Lower leg skin (tissue), 4 donors: ENCODE measurements at regions not wholly inside any gene's neighbourhood (a gene's known extent, or its start where the extent isn't known, plus 50 kb on each side); places are given as distances from the start of the nearest gene placed in this dataset.

Experiments
- DNase-seq, 2 donors: peaks; one replicate each; pipeline ENCODE4 v3.0.0-alpha.2; 2019; ENCODE audit warnings: low spot score in 2 of 2
- H3K4me3 ChIP-seq: fragments of 200-600 bp; sonication (generic); 2 replicates; pipeline ENCODE4 v1.5.1; 2017; ENCODE audit warnings: mild to moderate bottlenecking, low read depth; ENCODE audit not compliant: poor library complexity, severe bottlenecking
- CTCF ChIP-seq, 3 donors: fragments of 450-650 bp; IDR thresholded peaks; one replicate each; pipeline ENCODE4 v1.5.1; 2016; ENCODE audit warnings: antibody characterized with exemption in 3 of 3, mild to moderate bottlenecking in 3 of 3, moderate library complexity in 2 of 3
- POLR2A ChIP-seq, 2 donors: fragments of 450-650 bp; IDR thresholded peaks; one replicate each; pipeline ENCODE4 v1.6.1; 2016 to 2017; ENCODE audit warnings: antibody characterized with exemption in 2 of 2, mild to moderate bottlenecking in 1 of 2, moderate library complexity in 1 of 2
- WGBS, 2 donors: methylation state at CpG; one replicate each; pipeline ENCODE4 v1.1.5; 2018; 5-methylcytosine and 5-hydroxymethylcytosine counted together
- intact Hi-C: fragments of 100-400 bp; cut with DNase I; formaldehyde crosslinking; loops from one replicate; pipeline ENCODE4 v1.15.0; 2023; ENCODE audit warnings: low total_unique reads

DNA sequence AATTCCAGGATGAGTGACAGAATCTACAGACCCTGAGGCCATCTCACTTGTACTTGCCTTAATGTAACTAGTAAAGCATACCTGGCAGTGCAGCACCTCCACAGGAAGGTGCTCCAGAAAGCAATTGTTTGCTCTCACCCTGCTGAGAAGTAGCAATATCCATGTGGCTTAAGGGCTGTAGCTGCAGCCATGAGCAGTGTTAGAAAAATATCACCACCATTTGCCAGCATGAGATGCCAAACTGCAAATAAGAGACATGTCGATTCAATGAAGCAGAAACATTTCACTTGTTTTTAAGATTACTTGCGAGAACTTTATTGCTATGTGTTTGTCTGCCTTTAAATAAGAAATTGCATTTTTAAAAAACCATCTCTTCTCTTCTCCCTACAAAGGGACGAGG, 151.5 kb downstream of the PRL start:
- DNase-seq = no peak
- H3K4me3 ChIP-seq = no peak overlapping the region
- intact Hi-C loops = no loop called here
- 20 to 33% methylated on average over 3 of the region's 3 CpGs for WGBS, 2 donors
- TF ChIP-seq POLR2A (IDR thresholded peaks at IDR 0.05) (no peak), CTCF (IDR thresholded peaks at IDR 0.05) (no peak)

DNA sequence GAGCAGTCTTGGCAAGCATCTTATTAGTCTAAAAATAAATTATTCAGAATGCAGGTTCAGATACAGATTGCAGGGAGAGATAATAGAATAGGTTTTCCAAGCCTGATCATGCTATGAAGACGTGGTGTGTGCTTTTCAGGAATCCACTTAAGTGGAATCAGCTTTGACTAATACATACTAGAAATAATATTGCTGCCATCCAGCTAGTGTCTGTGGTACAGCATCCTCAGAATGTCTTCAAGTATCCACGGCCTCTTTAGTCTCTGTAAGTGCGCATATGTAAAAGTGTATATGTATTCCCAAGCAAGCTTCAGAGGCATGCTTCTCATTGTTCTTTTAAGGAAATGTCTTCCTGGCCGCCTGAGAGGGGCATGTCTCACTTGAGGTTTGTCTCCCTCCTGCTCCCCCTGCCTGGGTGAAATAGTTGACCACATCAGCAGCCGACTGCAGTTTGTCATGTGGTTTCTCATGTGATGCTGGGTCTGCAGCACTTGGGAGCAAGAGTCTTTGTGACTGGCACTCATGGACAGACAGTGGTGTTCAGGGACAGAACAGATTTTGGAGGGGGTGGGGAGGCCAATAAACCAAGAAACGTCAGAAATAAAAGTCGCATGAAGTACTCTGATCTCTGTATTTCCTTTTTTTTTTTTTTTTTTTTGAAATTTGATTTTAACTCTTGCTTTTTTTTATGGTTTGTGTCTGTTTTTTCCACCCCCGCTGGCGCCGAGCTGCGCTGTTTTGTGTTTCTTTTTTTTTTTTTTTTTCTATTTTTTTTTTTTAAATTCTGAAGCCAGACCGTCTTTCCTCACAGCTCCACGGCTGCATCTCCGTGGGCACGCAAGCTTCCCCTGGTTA, 150.8 kb downstream of the PRL start:
- peak in 1 of 2 donors; percentile 78 for DNase-seq
- intact Hi-C loops = no loop called here
- WGBS, 2 donors = 30 to 41% methylated on average over 15 of the region's 15 CpGs
- TF ChIP-seq CTCF (IDR thresholded peaks at IDR 0.05) (no peak), POLR2A (IDR thresholded peaks at IDR 0.05) (no peak)
- peak overlapping the region; percentile 13 for H3K4me3 ChIP-seq

- TF ChIP-seq CTCF (IDR thresholded peaks at IDR 0.05) (no peak), POLR2A (IDR thresholded peaks at IDR 0.05) (no peak)
- peak overlapping the region; percentile 13 for H3K4me3 ChIP-seq
- intact Hi-C loops = no loop called here
- DNase-seq = peak in 1 of 2 donors; percentile 85
- 68 to 82% methylated on average over 15 to 16 of the region's 17 CpGs for WGBS, 2 donors
Observed at GRCh38 chr6:22146678-22146930, 150.2 kb downstream of the PRL start.

- TF ChIP-seq CTCF (IDR thresholded peaks at IDR 0.05) (no peak), POLR2A (IDR thresholded peaks at IDR 0.05) (no peak)
- DNase-seq = peak in 1 of 2 donors; percentile 83
- intact Hi-C loops = no loop called here
- WGBS, 2 donors = 44 to 47% methylated on average over 22 of the region's 22 CpGs
- H3K4me3 ChIP-seq = peak overlapping the region; percentile 13
Observed at GRCh38 chr6:22146931-22147701, 149.7 kb downstream of the PRL start.

DNA sequence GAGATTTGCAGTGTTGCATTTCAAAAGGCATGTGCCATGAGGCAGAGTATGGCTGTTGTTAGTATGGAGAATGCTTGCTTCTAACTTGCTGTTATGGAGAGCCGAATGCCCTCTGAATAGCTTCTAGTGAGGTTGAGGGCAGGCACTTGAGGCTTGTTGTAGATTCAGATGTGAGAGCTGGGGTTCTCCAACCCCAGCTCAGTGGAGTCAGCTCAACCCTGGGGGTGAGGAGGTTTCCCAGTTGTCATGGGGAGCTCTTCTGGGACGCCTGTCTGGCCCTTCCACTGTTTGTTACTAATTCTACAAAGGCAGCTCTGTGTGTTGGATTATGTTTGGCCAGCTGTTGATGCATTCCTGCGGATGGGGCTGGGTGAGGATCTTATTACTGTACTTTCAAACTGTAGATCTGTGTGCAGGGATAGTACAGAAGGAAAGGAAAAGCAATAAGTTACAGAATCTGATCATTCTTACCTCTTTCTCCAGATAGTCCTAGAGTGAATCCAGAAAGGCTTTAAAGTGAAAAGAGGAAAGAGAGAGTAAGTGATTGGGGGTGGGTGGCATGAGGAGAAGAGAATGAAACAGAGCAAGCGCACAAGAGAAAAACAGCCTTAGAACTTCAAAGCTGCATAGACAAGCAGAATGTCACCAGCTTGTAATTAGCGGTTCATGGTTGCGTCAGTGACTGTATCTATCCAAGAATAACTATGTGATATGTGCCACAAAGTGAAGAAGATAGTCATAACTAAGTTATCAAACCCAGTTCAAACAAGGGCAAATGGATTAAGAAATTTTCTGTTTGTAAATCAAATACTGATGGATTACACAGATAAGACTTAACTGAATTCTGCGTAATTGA, 148.7 kb downstream of the PRL start:
- intact Hi-C loops = no loop called here
- no peak overlapping the region for H3K4me3 ChIP-seq
- no peak for DNase-seq

More for the DNA sequence above, 148.7 kb downstream of the PRL start:
- 28 to 38% methylated on average over 7 of the region's 7 CpGs for WGBS, 2 donors
- TF ChIP-seq CTCF (IDR thresholded peaks at IDR 0.05) (no peak), POLR2A (IDR thresholded peaks at IDR 0.05) (no peak)
